ENCODE measurements at regions not wholly inside any gene's neighbourhood (a gene's known extent, or its start where the extent isn't known, plus 50 kb on each side); places are given as distances from the start of the nearest gene placed in this dataset.
"Not testable (repeated sequence)": the region's sequence is repeated elsewhere in the genome, so short reads cannot be mapped to it uniquely, and the experiment has no call there.

GRCh38 chr7:79761876-79762429 is 308.5 kb upstream of the MAGI2 start:
- no peak for DNase-seq (ENCODE audit: insufficient read length, low spot score)
- FAIRE-seq = no peak
- TF ChIP-seq, protein P1, sequence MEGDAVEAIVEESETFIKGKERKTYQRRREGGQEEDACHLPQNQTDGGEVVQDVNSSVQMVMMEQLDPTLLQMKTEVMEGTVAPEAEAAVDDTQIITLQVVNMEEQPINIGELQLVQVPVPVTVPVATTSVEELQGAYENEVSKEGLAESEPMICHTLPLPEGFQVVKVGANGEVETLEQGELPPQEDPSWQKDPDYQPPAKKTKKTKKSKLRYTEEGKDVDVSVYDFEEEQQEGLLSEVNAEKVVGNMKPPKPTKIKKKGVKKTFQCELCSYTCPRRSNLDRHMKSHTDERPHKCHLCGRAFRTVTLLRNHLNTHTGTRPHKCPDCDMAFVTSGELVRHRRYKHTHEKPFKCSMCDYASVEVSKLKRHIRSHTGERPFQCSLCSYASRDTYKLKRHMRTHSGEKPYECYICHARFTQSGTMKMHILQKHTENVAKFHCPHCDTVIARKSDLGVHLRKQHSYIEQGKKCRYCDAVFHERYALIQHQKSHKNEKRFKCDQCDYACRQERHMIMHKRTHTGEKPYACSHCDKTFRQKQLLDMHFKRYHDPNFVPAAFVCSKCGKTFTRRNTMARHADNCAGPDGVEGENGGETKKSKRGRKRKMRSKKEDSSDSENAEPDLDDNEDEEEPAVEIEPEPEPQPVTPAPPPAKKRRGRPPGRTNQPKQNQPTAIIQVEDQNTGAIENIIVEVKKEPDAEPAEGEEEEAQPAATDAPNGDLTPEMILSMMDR (IDR thresholded peaks at IDR 0.05; ENCODE audit: insufficient read depth, missing control alignments) = no peak

DNA sequence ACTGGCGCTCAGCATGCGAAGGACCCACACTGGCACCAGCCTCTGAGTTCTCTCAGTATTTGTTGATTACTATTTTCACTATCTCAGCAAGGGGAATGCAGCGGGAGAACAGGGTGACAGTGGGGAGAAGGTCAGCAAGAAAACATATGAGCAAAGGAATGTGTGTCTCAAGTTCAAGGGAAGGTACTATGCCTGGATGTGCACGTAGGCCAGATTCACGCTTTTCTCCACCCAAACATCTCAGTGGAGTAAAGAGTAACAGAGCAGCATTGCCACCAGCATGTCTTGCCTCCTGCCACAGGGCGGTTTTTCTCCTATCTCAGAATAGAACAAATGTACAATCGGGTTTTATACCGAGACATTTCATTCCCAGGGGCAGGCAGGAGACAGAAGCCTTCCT is 297.5 kb upstream of the MAGI2 start:
- FAIRE-seq = not testable (repeated sequence)

DNA sequence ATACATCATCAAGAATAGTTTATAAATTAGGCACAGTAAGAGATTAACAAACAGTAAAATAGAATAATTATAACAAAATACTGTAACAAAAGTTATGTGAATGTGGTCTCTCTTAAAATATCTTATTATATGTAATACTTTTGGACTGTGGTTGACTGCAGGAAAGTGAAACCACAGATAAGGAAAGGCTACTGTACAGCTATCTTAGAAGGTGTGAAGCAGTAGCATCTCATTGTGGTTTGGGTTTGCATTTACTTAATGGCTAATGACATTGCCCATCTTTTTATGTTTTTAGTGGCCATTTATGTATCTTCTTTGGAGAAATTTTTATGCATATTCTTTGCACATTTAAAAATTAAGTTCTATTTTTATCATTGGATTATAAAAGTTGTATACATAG is 296.4 kb upstream of the MAGI2 start:
- DNase-seq (ENCODE audit: insufficient read length, low spot score) (no peak), FAIRE-seq (no peak)
- TF ChIP-seq, protein P1 (IDR thresholded peaks at IDR 0.05; ENCODE audit: insufficient read depth, missing control alignments) = no peak

More for the DNA sequence above, 297.5 kb upstream of the MAGI2 start:
- DNase-seq (ENCODE audit: insufficient read length, low spot score) = not testable (repeated sequence)

DNA sequence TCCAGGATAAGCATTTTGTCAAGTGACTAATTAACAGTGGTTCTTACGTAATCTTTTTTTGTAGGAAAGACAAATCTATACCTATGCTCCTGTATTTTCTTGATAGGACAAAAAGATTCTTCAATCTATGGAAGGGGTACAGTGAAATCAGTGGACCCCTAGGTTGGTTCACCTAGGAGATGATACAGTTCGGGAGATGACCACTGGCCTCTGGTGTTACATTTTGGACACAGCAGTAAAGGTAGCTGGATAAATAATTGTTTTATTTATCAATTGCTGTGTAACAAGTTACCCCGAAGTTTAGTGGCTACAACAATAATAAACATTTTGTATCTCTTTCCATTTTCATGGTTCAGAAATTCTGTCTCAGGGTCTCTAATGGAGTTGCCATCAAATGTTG is 288.2 kb upstream of the MAGI2 start:
- DNase-seq (ENCODE audit: insufficient read length, low spot score) (no peak), FAIRE-seq (no peak)
- TF ChIP-seq, protein P1 (IDR thresholded peaks at IDR 0.05; ENCODE audit: insufficient read depth, missing control alignments) = no peak

DNA sequence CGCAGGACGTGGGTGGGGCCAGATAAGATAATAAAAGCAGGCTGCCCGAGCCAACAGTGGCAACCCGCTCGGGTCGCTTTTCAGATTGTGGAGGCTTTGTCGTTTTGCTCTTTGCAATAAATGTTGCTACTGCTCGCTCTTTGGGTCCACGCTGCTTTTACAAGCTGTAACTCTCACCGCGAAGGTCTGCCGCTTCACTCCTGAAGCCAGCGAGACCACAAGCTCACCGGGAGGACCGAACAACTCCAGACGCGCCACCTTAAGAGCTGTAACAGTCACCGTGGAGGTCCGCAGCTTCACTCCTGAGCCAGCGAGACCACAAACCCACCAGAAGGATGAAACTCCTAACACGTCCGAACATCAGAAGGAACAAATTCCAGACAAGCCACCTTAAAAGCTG is 286.6 kb upstream of the MAGI2 start:
- FAIRE-seq = no peak
- TF ChIP-seq, protein P1 (IDR thresholded peaks at IDR 0.05; ENCODE audit: insufficient read depth, missing control alignments) = no peak
- DNase-seq (ENCODE audit: insufficient read length, low spot score) = no peak

DNA sequence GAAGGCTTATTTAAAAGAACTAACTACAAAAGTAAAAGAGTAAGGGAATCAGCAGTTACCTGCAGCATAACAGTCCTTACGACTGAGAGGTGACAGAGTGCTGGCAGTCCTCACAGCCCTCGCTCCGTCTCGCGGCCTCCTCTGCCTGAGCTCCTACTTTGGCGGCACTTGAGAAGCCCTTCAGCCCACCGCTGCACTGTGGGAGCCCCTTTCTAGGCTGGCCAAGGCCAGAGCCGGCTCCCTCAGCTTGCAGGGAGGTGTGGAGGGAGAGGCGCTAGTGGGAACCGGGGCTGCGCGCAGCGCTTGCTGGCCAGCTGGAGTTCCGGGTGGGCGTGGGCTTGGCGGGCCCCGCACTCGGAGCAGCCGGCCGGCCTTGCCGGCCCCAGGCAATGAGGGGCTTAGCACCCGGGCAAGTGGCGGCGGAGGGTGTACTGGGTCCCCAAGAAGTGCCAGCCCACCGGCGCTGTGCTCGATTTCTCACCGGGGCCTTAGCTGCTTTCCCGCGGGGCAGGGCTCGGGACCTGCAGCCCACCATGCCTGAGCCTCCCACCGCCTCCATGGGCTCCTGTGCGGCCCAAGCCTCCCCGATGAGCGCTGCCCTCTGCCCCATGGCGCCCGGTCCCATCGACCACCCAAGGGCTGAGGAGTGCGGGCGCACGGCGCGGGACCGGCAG is 285.7 kb upstream of the MAGI2 start:
- not testable (repeated sequence) for FAIRE-seq

DNA sequence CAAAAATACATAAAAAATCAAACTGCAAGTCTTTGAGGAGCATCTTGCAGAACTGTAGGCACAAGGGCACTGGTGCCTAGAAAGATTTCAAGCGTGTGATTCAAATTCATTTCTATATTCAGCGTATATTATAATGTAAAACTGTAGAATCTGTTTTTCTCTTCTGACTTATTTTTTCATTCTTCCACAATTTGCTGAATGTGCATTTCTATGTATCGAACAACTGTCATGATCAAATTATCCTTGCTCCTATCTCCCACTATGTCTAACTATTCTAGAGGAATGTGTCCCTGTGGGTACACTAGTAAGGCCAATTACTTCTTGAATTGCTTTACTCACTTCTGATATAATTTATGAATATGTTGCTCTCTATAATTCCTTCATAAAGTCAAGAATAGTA is 283.0 kb upstream of the MAGI2 start:
- FAIRE-seq (no peak), DNase-seq (ENCODE audit: insufficient read length, low spot score) (no peak)
- TF ChIP-seq, protein P1 (IDR thresholded peaks at IDR 0.05; ENCODE audit: insufficient read depth, missing control alignments) = no peak

More for the DNA sequence above, 285.7 kb upstream of the MAGI2 start:
- DNase-seq (ENCODE audit: insufficient read length, low spot score) = not testable (repeated sequence)

DNA sequence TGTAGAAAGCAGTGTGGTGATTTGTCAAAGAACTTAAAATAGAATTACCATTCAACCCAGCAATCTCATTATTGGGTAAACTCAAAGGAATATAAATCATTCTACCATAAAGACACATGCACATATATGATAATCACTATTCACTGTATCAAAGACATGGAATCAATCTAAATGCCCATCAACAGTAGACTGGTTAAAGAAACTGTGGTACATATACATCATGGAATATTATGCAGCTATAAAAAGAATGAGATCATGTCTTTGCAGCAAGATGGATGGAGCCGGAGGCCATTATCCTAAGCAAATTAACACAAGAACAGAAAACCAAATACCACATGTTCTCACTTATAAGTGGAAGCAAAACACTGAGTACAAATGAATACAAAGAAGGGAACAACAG is 281.5 kb upstream of the MAGI2 start:
- FAIRE-seq = no peak
- DNase-seq (ENCODE audit: insufficient read length, low spot score) = no peak
- TF ChIP-seq, protein P1 (IDR thresholded peaks at IDR 0.05; ENCODE audit: insufficient read depth, missing control alignments) = no peak
